ENCODE measurements at regions not wholly inside any gene's neighbourhood (a gene's known extent, or its start where the extent isn't known, plus 50 kb on each side); places are given as distances from the start of the nearest gene placed in this dataset.

DNA sequence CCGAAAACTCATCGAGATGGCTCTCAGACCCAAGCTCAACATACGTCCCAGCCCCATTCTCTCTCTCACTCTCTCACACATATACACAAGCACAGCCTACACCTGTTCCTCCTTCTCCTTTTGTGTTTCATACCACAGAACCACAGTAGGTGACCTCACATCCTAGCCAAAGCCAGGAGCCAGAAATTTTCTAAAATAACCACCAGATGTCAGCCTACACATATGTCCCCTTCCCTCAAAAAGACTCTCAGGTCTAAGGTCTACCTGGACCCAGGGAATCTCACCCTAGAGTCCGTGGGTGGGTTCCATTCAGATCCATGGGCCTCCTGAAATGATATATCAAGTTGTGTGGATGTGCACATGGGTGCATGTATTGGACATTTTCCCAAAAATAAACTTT lies 104.2 kb upstream of the IPO5 start:
- Mint-ChIP-seq H3K27ac (no peak overlapping the region), H3K36me3 (ENCODE audit: low read depth) (no peaks in the 10 kb centered on the region), H3K27me3 (no peaks in the 10 kb centered on the region), H3K4me1 (peaks cover 1% of the 10 kb centered on the region), H3K4me3 (no peak overlapping the region), H3K9me3 (peaks cover under 1% of the 10 kb centered on the region)
- intact Hi-C loops (cut with micrococcal nuclease) = no loop called here
- no peak for ATAC-seq (ENCODE audit: low read depth)
- TF ChIP-seq, protein P1, sequence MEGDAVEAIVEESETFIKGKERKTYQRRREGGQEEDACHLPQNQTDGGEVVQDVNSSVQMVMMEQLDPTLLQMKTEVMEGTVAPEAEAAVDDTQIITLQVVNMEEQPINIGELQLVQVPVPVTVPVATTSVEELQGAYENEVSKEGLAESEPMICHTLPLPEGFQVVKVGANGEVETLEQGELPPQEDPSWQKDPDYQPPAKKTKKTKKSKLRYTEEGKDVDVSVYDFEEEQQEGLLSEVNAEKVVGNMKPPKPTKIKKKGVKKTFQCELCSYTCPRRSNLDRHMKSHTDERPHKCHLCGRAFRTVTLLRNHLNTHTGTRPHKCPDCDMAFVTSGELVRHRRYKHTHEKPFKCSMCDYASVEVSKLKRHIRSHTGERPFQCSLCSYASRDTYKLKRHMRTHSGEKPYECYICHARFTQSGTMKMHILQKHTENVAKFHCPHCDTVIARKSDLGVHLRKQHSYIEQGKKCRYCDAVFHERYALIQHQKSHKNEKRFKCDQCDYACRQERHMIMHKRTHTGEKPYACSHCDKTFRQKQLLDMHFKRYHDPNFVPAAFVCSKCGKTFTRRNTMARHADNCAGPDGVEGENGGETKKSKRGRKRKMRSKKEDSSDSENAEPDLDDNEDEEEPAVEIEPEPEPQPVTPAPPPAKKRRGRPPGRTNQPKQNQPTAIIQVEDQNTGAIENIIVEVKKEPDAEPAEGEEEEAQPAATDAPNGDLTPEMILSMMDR (IDR thresholded peaks at IDR 0.05) = no peak
- CTCF ChIA-PET = no interaction called here
- POLR2A ChIA-PET = no interaction called here
- DNase-seq = no peak

DNA sequence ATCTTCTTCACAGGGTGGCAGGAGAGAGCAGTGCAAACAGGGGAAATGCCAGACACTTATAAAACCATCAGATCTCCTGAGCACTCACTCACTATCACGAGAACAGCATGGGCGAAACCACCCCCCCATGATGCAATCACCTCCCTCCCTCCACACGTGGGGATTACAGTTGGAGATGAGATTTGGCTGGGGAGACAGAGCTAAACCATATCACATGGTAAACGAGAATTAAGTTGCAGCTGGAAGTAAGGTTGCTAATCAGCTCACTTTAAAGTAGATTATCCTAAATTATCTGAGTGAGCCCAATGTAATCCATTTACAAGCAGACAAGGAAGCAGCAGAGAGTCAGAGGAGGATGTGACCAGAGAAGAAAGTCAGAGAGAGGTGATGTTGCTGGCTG lies 102.2 kb upstream of the IPO5 start:
- no peak for ATAC-seq (ENCODE audit: low read depth)
- CTCF ChIA-PET = no interaction called here
- no peaks in the 10 kb centered on the region for H3K27me3 Mint-ChIP-seq
- DNase-seq = no peak
- TF ChIP-seq, protein P1 (IDR thresholded peaks at IDR 0.05) = no peak
- intact Hi-C loops (cut with micrococcal nuclease) = no loop called here
- POLR2A ChIA-PET = no interaction called here
- no peak overlapping the region for H3K4me3 Mint-ChIP-seq
- peaks cover 3% of the 10 kb centered on the region for H3K9me3 Mint-ChIP-seq
- no peak overlapping the region for H3K27ac Mint-ChIP-seq
- no peaks in the 10 kb centered on the region for H3K36me3 Mint-ChIP-seq (ENCODE audit: low read depth)
- peaks cover 8% of the 10 kb centered on the region for H3K4me1 Mint-ChIP-seq

DNA sequence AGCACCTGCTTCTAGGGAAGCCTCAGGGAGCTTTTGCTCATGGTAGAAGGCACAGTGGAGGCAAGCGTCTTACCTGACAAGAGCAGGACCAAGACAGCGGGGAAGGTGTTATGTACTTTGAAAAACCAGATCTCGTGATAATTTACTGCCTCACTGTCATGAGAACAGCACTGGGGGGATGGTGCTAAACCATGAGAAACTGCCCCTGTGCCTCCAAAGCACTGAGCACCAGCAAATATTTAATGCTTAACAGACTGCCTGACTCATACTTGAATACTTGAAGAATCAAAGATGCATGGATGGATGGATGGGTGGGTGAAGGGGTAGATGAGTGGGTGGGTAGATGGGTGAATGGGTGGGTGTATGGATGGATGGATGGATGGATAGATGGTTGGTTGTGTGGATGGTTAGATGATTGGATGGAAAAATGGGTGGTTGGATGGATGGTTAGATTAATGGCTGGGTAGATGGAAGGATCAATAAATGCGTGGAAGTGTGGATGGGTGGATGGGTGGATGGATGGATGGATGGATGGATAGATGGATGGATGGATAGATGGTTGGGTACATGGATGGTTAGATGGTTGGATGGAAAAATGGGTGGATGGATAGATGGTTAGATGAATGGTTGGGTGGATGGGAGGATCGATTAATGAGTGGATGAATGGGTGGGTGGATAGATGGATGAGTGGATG lies 101.1 kb upstream of the IPO5 start:
- Mint-ChIP-seq H3K36me3 (ENCODE audit: low read depth) (no peaks in the 10 kb centered on the region), H3K4me1 (peaks cover 8% of the 10 kb centered on the region), H3K4me3 (no peak overlapping the region), H3K27ac (no peak overlapping the region), H3K27me3 (no peaks in the 10 kb centered on the region), H3K9me3 (peaks cover 3% of the 10 kb centered on the region)
- POLR2A ChIA-PET = no interaction called here
- TF ChIP-seq, protein P1 (IDR thresholded peaks at IDR 0.05) = no peak
- intact Hi-C loops (cut with micrococcal nuclease) = no loop called here
- ATAC-seq (ENCODE audit: low read depth) (no peak), DNase-seq (no peak)
- CTCF ChIA-PET = no interaction called here

DNA sequence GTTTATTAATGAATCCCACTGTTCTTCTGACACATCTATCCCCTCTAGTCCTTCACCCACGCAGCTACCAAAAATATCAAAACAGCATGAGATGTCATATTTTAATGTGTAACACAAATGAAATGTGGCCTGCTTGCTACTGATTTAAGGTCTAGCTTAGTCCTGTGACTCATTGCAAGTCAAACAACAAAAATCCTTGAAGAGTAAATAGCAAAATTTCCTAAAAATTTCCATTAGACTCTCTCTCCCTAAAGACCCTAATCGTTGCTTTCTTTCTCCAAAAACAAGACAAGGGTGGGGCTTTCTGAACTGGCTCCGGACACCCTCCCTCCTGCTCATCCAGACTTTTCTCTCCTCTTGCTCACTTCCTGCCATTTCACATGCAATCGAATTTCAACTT lies 99.9 kb upstream of the IPO5 start:
- intact Hi-C loops (cut with micrococcal nuclease) = no loop called here

DNA sequence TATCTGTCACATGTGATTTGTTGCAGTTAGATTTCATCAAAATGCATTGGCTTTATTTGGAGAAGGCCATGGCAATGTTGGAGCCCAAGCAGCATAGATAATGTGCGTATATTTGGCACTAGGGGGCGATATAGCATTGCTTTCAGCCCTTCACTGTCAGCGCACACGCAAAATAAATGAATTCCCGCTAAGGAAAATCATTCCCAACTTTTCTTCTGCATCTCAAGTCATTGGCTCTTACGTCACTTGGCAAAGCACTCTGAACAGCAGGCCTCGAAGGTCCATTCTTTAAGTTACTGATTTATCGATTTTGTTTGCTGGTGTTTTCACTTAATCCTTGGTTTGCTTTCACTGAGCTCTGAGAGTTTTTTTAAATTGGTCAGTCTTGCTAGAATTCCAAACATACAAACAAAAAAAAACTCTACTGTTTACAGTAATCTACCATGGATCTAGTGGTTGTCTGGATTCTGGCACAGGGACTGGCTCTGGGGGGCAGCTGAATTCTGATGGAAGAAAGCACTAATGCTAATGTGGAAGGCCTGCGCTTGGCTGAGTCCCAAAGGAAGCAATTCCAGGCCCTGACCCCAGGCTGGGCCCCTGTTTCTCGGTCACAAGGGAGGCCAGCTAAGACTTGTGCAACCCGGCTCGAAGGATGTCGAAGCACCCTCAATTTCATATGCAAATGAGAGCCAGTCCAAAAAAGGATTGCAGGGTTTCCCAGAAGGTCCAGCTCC lies 97.7 kb upstream of the IPO5 start:
- CTCF ChIA-PET = interaction anchor here (0.7 to 1.5 kb wide), 11 partner anchors 9 to 988 kb away, joined by 3 to 6 read pairs (median 3); no protein-coding TSS in a partner anchor
- ATAC-seq (ENCODE audit: low read depth) = no peak

More for the DNA sequence above, 99.9 kb upstream of the IPO5 start:
- no peaks in the 10 kb centered on the region for H3K36me3 Mint-ChIP-seq (ENCODE audit: low read depth)
- H3K27me3 Mint-ChIP-seq = peaks cover 3% of the 10 kb centered on the region
- CTCF ChIA-PET = no interaction called here
- H3K27ac Mint-ChIP-seq = no peak overlapping the region
- no peak overlapping the region for H3K4me3 Mint-ChIP-seq
- POLR2A ChIA-PET = no interaction called here
- H3K4me1 Mint-ChIP-seq = peaks cover 8% of the 10 kb centered on the region
- no peak for ATAC-seq (ENCODE audit: low read depth)
- TF ChIP-seq, protein P1 (IDR thresholded peaks at IDR 0.05) = no peak
- H3K9me3 Mint-ChIP-seq = peaks cover 3% of the 10 kb centered on the region
- DNase-seq = no peak

More for the DNA sequence above, 97.7 kb upstream of the IPO5 start:
- Mint-ChIP-seq H3K4me1 (peaks cover 8% of the 10 kb centered on the region), H3K27ac (no peak overlapping the region), H3K4me3 (no peak overlapping the region), H3K36me3 (ENCODE audit: low read depth) (no peaks in the 10 kb centered on the region), H3K9me3 (peaks cover 3% of the 10 kb centered on the region), H3K27me3 (peaks cover 3% of the 10 kb centered on the region)
- TF ChIP-seq, protein P1 (IDR thresholded peaks at IDR 0.05) = peak; percentile 23
- intact Hi-C loops (cut with micrococcal nuclease) = loop anchor here (1.0 to 5.0 kb wide), 4 partner anchors 121 to 818 kb away; no protein-coding TSS in a partner anchor
- no peak for DNase-seq
- POLR2A ChIA-PET = interaction anchor here (0.6 kb wide), 1 partner anchor 34 kb away, joined by 4 read pairs; no protein-coding TSS in a partner anchor

All from activated B cell treated with CpG ODN at 0.5 μM for 24 hours (primary cell).